NCI-H1048 (cell line): ENCODE measurements at regions not wholly inside any gene's neighbourhood (a gene's known extent, or its start where the extent isn't known, plus 50 kb on each side); places are given as distances from the start of the nearest gene placed in this dataset.
"Not testable (repeated sequence)": the region's sequence is repeated elsewhere in the genome, so short reads cannot be mapped to it uniquely, and the experiment has no call there.

Source experiments
- DNase-seq: peaks from one replicate; lab custom pipeline; 2025; lab: John Stamatoyannopoulos, UW

DNA sequence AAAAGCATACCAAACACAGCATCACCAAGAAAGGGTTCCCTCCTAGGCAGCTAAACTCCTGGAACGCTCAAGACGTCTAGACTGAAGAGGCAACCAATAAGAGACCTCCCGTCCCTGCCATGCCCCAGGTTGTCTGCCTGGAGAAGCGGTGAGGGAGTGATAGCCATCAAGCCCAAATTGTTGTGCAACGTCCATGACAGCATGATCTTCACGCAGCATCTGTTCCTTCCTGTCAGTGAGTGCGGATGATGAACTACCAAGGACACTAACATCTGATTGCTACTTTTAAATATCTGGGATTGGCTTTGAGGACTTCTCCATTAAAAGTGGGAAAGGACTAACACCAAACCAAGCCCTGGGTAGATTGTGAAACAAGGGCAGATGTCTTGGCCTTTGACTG lies 149.7 kb downstream of the TXNL1 start:
- no peak for DNase-seq

DNA sequence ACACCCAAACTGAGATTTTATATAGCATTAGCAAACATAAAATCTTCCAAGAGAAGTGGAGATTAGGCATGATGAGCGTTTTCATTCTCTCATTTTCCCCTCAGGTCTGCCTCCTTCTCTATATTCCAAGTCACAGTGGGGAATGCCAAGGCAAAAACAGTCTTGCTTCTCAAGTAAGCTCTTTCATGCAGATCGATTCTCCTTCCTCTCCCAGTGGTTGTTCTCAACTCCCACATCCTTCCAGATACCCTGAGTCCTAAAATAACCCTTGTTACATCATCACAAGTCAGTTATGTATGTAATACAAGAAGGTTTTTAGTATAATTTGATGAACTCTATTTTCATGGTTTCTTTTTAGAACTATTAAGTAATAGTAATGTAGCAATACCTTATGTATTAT lies 150.6 kb downstream of the TXNL1 start:
- no peak for DNase-seq

DNA sequence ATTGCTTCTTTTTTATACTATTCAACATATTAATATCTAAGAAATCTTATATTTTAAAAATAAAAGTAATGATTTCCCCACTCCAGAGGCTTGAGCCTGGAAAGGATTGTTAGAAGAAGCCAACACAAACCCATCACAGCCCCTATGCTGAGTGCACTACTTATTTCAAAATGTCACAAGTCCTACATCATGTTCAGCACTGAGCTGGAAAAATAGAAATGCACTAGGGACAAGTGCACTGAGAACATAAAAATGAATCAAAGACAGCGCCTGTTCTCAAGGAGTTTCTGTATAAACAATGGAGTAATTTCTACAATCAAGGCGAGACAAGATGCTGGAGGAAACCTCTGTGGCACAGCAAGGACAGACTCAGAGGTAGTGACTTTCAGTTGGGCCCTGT lies 155.0 kb downstream of the TXNL1 start:
- no peak for DNase-seq

- not testable (repeated sequence) for DNase-seq
Measured at GRCh38 chr18:56482813-56483212, 155.6 kb downstream of the TXNL1 start.

GRCh38 chr18:56481751-56482150 lies 156.6 kb downstream of the TXNL1 start:
- DNase-seq, result no peak

DNA sequence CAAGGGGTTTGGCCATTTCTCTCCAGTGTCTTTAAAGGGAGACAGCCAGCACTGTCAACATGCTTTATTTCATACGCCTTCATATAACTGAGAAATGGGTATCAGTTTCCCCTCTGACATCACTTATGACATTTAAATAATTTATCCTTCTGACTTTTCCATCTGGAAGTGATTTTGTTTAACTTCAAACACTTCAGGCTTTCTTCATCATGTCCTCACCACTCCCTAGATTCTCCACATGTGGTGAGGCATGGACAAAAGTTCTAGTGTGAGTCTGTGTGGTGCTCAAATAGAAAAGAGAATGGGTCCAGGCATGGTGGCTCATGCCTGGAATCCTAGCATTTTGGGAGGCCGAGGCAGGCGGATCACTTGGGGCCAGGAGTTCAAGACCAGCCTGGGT lies 158.6 kb downstream of the TXNL1 start:
- DNase-seq, result no peak

DNA sequence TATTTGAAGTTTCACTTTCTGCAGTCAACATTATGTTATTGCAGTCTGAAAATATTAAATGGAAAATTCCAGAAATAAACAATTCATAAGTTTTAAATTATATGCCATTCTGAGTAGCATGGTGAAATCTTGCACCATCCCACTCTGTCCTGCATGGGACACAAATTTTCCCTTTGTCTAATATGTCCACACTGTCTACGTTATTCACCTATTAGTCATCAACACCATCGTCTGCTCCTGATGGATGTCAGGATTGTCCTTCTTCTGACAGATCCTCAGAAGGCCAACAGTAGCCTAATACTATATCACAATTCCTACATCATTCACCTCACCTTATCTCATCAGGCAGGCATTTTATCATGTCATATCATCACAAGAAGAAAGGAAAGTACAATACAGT lies 163.1 kb downstream of the TXNL1 start:
- no peak for DNase-seq

DNA sequence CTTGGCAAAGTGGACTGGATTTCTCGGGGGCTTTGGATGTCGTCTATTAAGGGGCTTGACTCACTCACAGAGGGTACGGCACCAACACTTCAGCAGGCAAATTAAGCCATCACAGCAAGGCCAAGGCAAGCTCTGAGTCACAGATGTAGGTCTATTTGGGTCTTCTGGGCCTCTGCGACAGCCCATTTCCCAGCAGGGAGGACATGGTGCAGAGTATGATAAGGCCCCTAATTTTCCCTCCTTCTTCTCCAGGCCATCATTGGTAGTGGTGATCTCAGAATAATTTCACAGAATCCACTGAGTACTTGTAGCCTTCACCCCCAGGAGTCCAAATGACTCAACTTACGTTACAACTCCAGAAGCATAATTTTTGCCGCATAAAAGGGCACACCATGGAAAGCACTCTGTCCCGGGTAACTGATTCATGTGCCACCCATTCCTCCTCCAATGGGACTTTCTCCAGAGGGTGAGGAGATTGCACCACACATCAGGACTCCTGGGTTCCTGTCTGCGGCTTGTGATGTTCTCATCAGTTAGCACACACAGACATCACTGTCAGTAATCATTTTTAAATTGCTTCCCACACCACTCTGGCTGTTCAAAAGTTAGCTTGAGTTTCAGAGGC lies 164.9 kb downstream of the TXNL1 start:
- DNase-seq, result no peak

DNA sequence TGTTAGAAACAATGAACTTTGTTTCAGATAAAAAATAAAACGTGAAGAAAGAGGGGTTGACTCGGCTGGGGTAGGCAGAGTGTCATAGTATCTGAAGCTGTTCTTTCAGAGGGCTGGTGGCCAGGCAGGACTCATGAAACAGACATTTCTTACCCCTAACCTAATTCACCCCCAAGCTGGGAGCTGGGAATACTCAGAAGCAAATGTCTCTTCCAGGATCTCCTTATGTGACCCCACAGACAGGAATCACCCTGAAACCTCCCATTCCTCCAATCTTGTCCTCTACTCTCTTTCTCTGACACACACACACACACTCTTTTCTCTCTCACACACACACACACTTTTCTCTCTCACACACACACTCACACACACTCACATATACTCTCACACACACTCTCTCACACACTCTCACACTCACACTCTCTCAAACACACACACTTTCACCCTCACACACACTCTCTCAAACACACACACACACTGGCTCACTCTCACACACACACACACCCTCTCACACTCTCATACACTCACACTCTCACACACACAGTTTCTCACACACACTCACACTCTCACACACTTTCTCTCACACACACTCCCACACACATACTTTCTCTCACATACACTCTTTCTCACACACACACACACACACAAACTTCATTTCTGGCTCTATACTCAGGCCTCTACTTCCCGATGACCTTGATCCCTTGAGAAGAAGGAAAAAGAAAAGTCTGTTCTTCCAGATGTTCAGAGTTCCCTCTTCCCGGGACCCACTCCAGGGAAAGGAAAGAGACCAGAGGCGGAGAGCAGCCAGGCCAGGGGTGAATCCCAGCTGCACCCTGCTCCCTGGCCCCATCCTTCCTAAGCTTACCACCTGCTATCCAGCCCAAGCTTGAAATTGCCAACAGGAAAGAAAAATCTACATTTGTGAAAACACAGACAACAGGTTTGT lies 167.7 kb downstream of the TXNL1 start:
- no peak for DNase-seq

DNA sequence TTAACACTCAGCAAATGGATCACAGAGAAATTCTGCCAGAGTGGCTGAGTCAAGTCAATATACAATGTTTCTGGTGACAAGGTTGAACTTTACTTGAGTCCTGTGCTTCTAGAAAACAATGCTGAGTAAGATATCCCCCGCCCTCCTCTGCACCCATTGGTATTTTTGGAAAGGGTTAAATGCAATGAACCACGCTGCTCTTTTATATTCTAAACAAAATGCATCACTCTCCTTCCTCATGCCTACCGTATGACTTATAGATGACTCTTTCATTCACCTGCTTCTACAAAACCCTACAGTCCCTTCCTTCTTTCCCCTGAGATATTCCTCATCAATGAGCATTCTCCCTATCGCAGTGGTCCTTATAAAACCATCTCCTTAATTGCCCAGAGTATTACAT lies 168.8 kb downstream of the TXNL1 start:
- no peak for DNase-seq

GRCh38 chr18:56468396-56468795 lies 170.0 kb downstream of the TXNL1 start:
- DNase-seq, result no peak

DNA sequence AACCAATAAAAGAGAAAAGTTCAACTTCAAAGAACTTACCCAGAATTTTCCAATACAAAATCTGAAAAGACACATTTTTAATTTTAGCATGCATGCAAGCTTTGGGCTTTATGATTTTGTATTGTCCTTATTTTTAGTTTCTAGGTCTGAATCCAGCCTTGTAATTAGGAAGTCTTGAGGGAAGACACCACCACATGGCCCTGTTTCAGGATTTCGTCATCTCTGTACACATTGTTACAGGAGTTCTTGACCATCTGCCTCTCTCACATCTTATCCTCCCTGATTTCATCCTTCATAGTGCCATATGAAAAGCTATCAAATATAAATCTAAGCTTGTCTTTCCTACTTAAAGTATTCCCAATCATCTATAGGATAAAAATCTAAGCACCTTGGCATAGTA lies 176.1 kb downstream of the TXNL1 start:
- DNase-seq, result no peak

- no peak for DNase-seq
Measured at GRCh38 chr18:56461151-56461550, 177.2 kb downstream of the TXNL1 start.

DNA sequence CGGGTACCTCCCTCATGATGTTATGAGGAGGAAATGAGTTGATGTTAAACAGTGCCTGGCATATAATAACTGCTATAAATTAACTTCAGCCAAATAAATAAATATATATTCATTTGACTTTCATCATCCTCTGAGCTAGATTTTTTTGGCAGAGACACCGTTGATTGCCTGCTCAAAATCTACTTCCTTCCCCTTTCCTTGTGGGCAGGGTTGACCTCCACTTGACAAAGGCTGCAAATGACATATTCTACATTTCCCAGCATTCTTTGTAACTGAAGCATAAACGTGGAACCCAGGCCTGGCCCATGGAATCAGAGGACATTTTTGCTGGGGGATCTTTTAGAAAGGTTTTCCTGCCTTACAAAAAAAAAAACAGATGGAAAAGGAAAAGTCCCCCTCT lies 177.8 kb downstream of the TXNL1 start:
- DNase-seq, result no peak

GRCh38 chr18:56458770-56459712 lies 179.4 kb downstream of the TXNL1 start:
- DNase-seq, result no peak

DNA sequence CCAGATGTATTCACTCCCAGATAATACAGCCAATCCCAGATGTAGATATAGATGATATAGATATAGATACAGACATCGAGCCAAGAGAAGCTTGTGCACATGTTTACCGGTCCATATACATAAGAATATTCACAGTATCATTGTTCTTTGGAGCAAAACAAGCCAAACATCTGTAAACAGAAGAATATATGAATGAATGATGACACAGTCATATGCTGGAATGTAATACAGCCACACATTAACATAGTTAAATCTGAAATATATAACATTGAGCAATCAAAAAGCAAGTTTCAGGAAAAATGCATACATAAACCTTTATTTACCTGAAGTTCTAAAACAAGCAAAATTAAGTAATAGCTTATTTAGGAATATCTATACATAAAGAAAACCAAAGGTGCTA lies 182.5 kb downstream of the TXNL1 start:
- no peak for DNase-seq

DNA sequence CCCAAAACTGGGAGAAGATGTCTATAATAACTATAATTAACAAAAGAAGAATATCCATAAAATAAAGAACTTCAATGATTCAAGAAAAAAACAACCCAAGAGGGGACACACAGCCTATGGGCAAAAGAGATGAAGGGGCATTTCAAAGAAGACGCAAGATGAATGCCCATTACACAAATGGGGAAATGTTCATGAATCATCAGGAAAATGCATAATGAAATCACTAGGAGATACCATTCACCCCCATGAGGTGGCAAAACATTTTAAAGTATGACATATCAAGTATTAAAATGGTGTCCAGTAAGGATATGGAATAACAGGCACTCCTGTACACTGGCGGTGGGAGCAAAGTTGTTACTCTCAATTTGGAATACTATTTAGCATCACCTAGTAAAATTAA lies 183.3 kb downstream of the TXNL1 start:
- no peak for DNase-seq

DNA sequence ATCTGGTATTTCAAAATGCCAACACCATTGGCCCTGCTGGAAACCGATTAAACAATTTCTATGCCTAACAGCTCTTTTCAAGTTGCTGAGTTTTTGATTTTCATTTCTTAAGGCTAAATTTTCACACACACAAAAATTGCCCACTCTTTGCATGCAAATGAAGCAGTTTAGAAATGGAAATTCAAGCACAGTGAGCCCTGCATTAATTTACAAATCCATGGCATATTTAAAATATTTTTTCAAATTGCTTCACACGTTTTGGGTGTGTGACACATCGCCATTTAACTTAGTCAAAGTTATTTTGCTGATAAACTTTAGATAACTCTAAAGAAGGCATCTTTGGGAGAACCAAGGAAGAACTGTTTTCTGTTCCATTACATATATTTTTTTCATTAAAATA lies 184.8 kb downstream of the TXNL1 start:
- no peak for DNase-seq

GRCh38 chr18:56451188-56451587 lies 187.2 kb downstream of the TXNL1 start:
- DNase-seq, result no peak

DNA sequence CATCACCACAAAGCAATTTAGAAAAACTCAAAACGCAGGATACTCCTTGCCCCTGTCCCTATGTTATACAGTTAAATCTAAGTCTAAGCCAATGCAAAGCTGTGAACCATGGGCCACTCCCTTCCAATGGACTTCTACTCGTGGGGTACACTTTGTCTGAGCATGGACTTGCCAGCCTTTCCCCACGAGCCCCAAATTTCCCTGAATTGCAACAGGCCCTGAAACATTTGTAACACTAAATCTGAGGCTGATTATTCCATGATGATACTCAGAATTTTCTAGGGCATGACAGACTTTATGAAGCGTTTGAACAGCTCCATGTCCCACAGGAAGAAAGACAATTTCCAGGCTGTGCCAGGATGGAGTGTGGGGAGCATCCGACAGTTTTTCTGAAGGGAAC lies 189.6 kb downstream of the TXNL1 start:
- no peak for DNase-seq

- no peak for DNase-seq
Measured at GRCh38 chr18:56445422-56445821, 193.0 kb downstream of the TXNL1 start.

GRCh38 chr18:56444201-56444600 lies 194.2 kb downstream of the TXNL1 start:
- no peak for DNase-seq
